Neuronal stem cell (in vitro differentiated cells): ENCODE measurements at regions not wholly inside any gene's neighbourhood (a gene's known extent, or its start where the extent isn't known, plus 50 kb on each side); places are given as distances from the start of the nearest gene placed in this dataset.

ENCODE experiments used
- DNase-seq: peaks from one replicate; pipeline ENCODE4 v3.0.0-alpha.2; 2013; ENCODE audit warnings: low spot score
- H2AFZ ChIP-seq: one replicate; pipeline ENCODE4 v1.6.1; 2013; ENCODE audit warnings: mild to moderate bottlenecking, low read length, inconsistent platforms
- H2AK5ac ChIP-seq: 2 replicates; pipeline ENCODE4 v1.6.1; 2013; ENCODE audit warnings: low read depth, mild to moderate bottlenecking, inconsistent platforms, low read length, moderate library complexity, mixed read lengths
- H2BK120ac ChIP-seq: 2 replicates; pipeline ENCODE4 v1.6.1; 2013; ENCODE audit warnings: low read depth, mild to moderate bottlenecking, inconsistent platforms, low read length, moderate library complexity, mixed read lengths
- H2BK12ac ChIP-seq: one replicate; pipeline ENCODE4 v1.6.1; 2013; ENCODE audit warnings: low read length, inconsistent platforms
- H2BK15ac ChIP-seq: 2 replicates; pipeline ENCODE4 v1.6.1; 2013; ENCODE audit warnings: mild to moderate bottlenecking, low read length, inconsistent platforms, mixed read lengths
- H2BK5ac ChIP-seq: one replicate; pipeline ENCODE4 v1.6.1; 2013; ENCODE audit warnings: inconsistent platforms, mild to moderate bottlenecking, low read length, moderate library complexity
- H3K14ac ChIP-seq: one replicate; pipeline ENCODE4 v1.6.1; 2013; ENCODE audit warnings: low read length, inconsistent platforms
- H3K18ac ChIP-seq: 2 replicates; pipeline ENCODE4 v1.6.1; 2013; ENCODE audit warnings: low read length, inconsistent platforms
- H3K23ac ChIP-seq: 2 replicates; pipeline ENCODE4 v1.6.1; 2013; ENCODE audit warnings: low read depth, mild to moderate bottlenecking, mixed read lengths, low read length, inconsistent platforms; ENCODE audit not compliant: poor library complexity
- H3K27ac ChIP-seq: replicated peaks from 3 replicates; pipeline ENCODE4 v1.5.1; 2013; ENCODE audit warnings: low read length, inconsistent platforms
- H3K27me3 ChIP-seq, 3 experiments: 2 replicates each; pipeline ENCODE4 v1.6.1; 2013; ENCODE audit warnings: low read length in 3 of 3, mild to moderate bottlenecking in 2 of 3, inconsistent platforms in 1 of 3, low read depth in 1 of 3, mixed read lengths in 1 of 3, moderate library complexity in 1 of 3; ENCODE audit not compliant: control insufficient read depth in 3 of 3, insufficient read depth in 3 of 3
- H3K36me3 ChIP-seq, 2 donors: replicated peaks in 1 of 2; 2 replicates each; pipeline ENCODE4 v1.6.1; 2013; ENCODE audit warnings: low read length in 2 of 2; ENCODE audit not compliant: control insufficient read depth in 2 of 2, insufficient read depth in 2 of 2
- H3K4ac ChIP-seq: 2 replicates; pipeline ENCODE4 v1.6.1; 2013; ENCODE audit warnings: inconsistent platforms, mild to moderate bottlenecking, low read length, moderate library complexity
- H3K4me1 ChIP-seq, 2 donors: 1 replicate in 1 of 2; 2 replicates in 1 of 2; pipeline ENCODE4 v1.6.1; 2013; ENCODE audit warnings: low read length in 2 of 2, low read depth in 1 of 2; ENCODE audit not compliant: control insufficient read depth in 2 of 2, insufficient read depth in 1 of 2
- H3K4me2 ChIP-seq: one replicate; pipeline ENCODE4 v1.6.1; 2013; ENCODE audit warnings: mild to moderate bottlenecking, low read length, inconsistent platforms; ENCODE audit not compliant: insufficient read depth, poor library complexity, severe bottlenecking
- H3K4me3 ChIP-seq, 2 donors: 2 replicates each; pipeline ENCODE4 v1.5.1; 2013; ENCODE audit warnings: low read length in 2 of 2, mild to moderate bottlenecking in 2 of 2, inconsistent platforms in 1 of 2, moderate library complexity in 1 of 2
- H3K79me1 ChIP-seq: one replicate; pipeline ENCODE4 v1.6.1; 2013; ENCODE audit warnings: low read depth, mild to moderate bottlenecking, inconsistent platforms, low read length, moderate library complexity
- H3K9ac ChIP-seq: one replicate; pipeline ENCODE4 v1.6.1; 2013; ENCODE audit warnings: mild to moderate bottlenecking, low read depth, low read length, inconsistent platforms; ENCODE audit not compliant: poor library complexity
- H3K9me3 ChIP-seq, 2 donors: replicated peaks in 1 of 2; 2 replicates each; pipeline versions ENCODE3 to v1.6.1; 2013; ENCODE audit warnings: low read length in 2 of 2, mild to moderate bottlenecking in 2 of 2, inconsistent platforms in 1 of 2, low read depth in 1 of 2, mixed read lengths in 1 of 2, moderate library complexity in 1 of 2; ENCODE audit not compliant: control insufficient read depth in 2 of 2, insufficient read depth in 1 of 2
- H4K8ac ChIP-seq: one replicate; pipeline ENCODE4 v1.6.1; 2013; ENCODE audit warnings: low read depth, mild to moderate bottlenecking, inconsistent platforms, low read length, moderate library complexity
- H4K91ac ChIP-seq: one replicate; pipeline ENCODE4 v1.6.1; 2013; ENCODE audit warnings: low read length, low read depth, mild to moderate bottlenecking, inconsistent platforms; ENCODE audit not compliant: poor library complexity
- WGBS, 2 donors: extraction: QIAGEN DNeasy Blood & Tissue Kit; methylation state at CpG; one replicate each; pipeline ENCODE4 v1.1.7; 2013; ENCODE audit warnings: missing lambda C conversion rate in 2 of 2, mixed read lengths in 1 of 2; ENCODE audit not compliant: insufficient read length in 2 of 2, insufficient replicate concordance in 1 of 2; ENCODE audit errors: extremely low coverage in 2 of 2; 5-methylcytosine and 5-hydroxymethylcytosine counted together

DNA sequence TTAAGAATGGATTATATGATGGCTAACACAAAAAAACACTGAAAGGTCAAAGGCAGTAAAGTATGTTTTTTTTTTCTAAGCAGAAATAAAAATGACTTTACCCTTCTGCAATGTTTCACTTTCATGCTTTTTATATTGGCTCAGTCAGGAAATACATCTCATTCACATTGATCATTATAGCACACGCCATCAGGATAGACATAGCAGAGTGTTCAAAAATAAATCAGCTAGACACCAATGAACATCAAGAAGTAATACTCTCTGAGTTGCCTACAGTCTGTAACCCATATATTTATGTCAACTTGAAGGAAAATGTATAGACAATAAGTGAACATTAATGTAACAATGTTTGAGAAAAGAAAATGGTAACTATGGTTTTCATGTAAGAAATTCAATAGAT is 535.2 kb upstream of the EPHA7 start:
- no peaks in the 10 kb centered on the region for H3K27me3 ChIP-seq
- H3K4ac ChIP-seq: no peak overlapping the region
- no peak overlapping the region for H3K4me3 ChIP-seq
- no peaks in the 10 kb centered on the region for H3K36me3 ChIP-seq
- no peaks in the 10 kb centered on the region for H3K9me3 ChIP-seq
- H3K27ac ChIP-seq: no peak overlapping the region
- H3K18ac ChIP-seq: no peak overlapping the region
- no peak overlapping the region for H4K91ac ChIP-seq
- no peaks in the 10 kb centered on the region for H3K79me1 ChIP-seq
- no peak overlapping the region for H3K9ac ChIP-seq
- no peak overlapping the region for H2AK5ac ChIP-seq
- no CpG with 5 or more reads among the region's 1 CpG for WGBS, 2 donors
- no peak overlapping the region for H4K8ac ChIP-seq
- no peak overlapping the region for H3K14ac ChIP-seq
- DNase-seq: no peak
- no peaks in the 10 kb centered on the region for H3K4me1 ChIP-seq
- no peak overlapping the region for H2AFZ ChIP-seq
- no peak overlapping the region for H2BK15ac ChIP-seq
- no peak overlapping the region for H3K4me2 ChIP-seq
- no peak overlapping the region for H2BK5ac ChIP-seq
- H2BK12ac ChIP-seq: no peak overlapping the region
- H2BK120ac ChIP-seq: no peak overlapping the region
- no peak overlapping the region for H3K23ac ChIP-seq

GRCh38 chr6:93943661-93944060 is 524.3 kb upstream of the EPHA7 start:
- Histone ChIP-seq H2AFZ (no peak overlapping the region), H3K14ac (no peak overlapping the region), H3K79me1 (no peaks in the 10 kb centered on the region), H3K4me2 (no peak overlapping the region), H2AK5ac (no peak overlapping the region), H4K91ac (no peak overlapping the region), H3K4ac (no peak overlapping the region), H3K36me3 (no peaks in the 10 kb centered on the region), H2BK120ac (no peak overlapping the region), H3K4me3 (no peak overlapping the region), H3K27me3 (no peaks in the 10 kb centered on the region), H3K9ac (no peak overlapping the region), H3K4me1 (no peaks in the 10 kb centered on the region), H3K27ac (no peak overlapping the region), H3K23ac (no peak overlapping the region), H2BK5ac (no peak overlapping the region), H3K18ac (no peak overlapping the region), H4K8ac (no peak overlapping the region), H2BK15ac (no peak overlapping the region), H2BK12ac (no peak overlapping the region), H3K9me3 (no peaks in the 10 kb centered on the region)
- no peak for DNase-seq

- Histone ChIP-seq H2BK120ac (no peak overlapping the region), H3K4me3 (no peak overlapping the region), H3K36me3 (no peaks in the 10 kb centered on the region), H3K9me3 (no peaks in the 10 kb centered on the region), H2BK12ac (no peak overlapping the region), H3K4me1 (no peaks in the 10 kb centered on the region), H4K8ac (no peak overlapping the region), H3K27me3 (no peaks in the 10 kb centered on the region), H2BK15ac (no peak overlapping the region), H2AFZ (no peak overlapping the region), H2AK5ac (no peak overlapping the region), H3K27ac (no peak overlapping the region), H3K4ac (no peak overlapping the region), H2BK5ac (no peak overlapping the region), H3K9ac (no peak overlapping the region), H3K23ac (no peak overlapping the region), H4K91ac (no peak overlapping the region), H3K79me1 (no peaks in the 10 kb centered on the region), H3K14ac (no peak overlapping the region), H3K18ac (no peak overlapping the region), H3K4me2 (no peak overlapping the region)
- no CpG with 5 or more reads among the region's 2 CpGs for WGBS, 2 donors
- DNase-seq: no peak
These were observed 521.0 kb upstream of the EPHA7 start for GRCh38 chr6:93940381-93940780.

DNA sequence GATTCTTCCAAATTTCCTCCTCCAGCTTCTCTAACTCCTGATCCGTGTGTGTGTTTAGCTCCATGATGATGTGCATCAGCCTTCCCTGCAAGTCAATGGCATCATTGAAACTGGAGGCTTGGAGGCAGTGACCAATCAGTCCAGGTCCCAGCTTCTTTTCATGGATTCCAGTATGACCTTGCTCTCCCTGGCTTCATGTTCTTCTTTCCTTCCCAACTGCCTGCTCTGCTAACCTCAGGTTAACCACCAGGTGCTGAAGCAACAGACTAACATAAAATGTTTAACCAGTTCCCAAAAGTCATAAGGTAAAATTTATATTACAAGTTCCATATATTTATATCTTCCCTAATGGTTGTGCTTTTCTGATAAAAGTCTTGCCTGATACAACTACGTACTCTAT is 512.8 kb upstream of the EPHA7 start:
- H2AFZ ChIP-seq: no peak overlapping the region
- no peaks in the 10 kb centered on the region for H3K79me1 ChIP-seq
- no peak overlapping the region for H4K8ac ChIP-seq
- no peak overlapping the region for H3K4me3 ChIP-seq
- no peaks in the 10 kb centered on the region for H3K4me1 ChIP-seq
- H3K27ac ChIP-seq: no peak overlapping the region
- no peak overlapping the region for H3K18ac ChIP-seq
- H4K91ac ChIP-seq: no peak overlapping the region
- no peak overlapping the region for H3K4ac ChIP-seq
- no peak overlapping the region for H2AK5ac ChIP-seq
- H3K27me3 ChIP-seq: no peaks in the 10 kb centered on the region
- no peaks in the 10 kb centered on the region for H3K36me3 ChIP-seq
- no peak overlapping the region for H3K9ac ChIP-seq
- no peak overlapping the region for H2BK120ac ChIP-seq
- H2BK15ac ChIP-seq: no peak overlapping the region
- no peak overlapping the region for H2BK12ac ChIP-seq
- H2BK5ac ChIP-seq: no peak overlapping the region
- no peak overlapping the region for H3K14ac ChIP-seq
- H3K9me3 ChIP-seq: no peaks in the 10 kb centered on the region
- no peak overlapping the region for H3K4me2 ChIP-seq
- no peak overlapping the region for H3K23ac ChIP-seq
- DNase-seq: no peak
- WGBS, 2 donors: no CpG with 5 or more reads among the region's 2 CpGs
